MCF 10A (cell line): ENCODE measurements at regions not wholly inside any gene's neighbourhood (a gene's known extent, or its start where the extent isn't known, plus 50 kb on each side); places are given as distances from the start of the nearest gene placed in this dataset.

ENCODE experiments used
- BruUV-seq: library from RNA; stranded (reverse); fragments of 400-500 nt; replicated peaks from 2 replicates; lab custom pipeline; 2021; lab: Mats Ljungman, UMichigan
- CTCF ChIA-PET: fragments of 300-600 bp; sonication (Branson Sonifier 250); formaldehyde crosslinking; extraction: SDS; loops from one replicate; lab custom pipeline; 2021; ENCODE audit warnings: antibody characterized with exemption, inconsistent platforms; lab: Yijun Ruan, JAX
- POLR2A ChIA-PET: fragments of 300-600, 350-650 bp; sonication (Branson Sonifier 250); formaldehyde crosslinking; extraction: SDS; loops from one replicate; lab custom pipeline; 2020; ENCODE audit warnings: antibody characterized with exemption, inconsistent platforms; lab: Yijun Ruan, JAX
- DNase-seq: peaks from one replicate; pipeline ENCODE4 v3.0.0-alpha.2; 2018; ENCODE audit not compliant: unreplicated experiment
- H3K27ac Mint-ChIP-seq: one replicate; pipeline ENCODE4 v1.8.0; 2022; ENCODE audit warnings: mild to moderate bottlenecking, low read depth, mixed read lengths; ENCODE audit not compliant: unreplicated experiment
- H3K27me3 Mint-ChIP-seq: one replicate; pipeline ENCODE4 v1.8.0; 2022; ENCODE audit warnings: mixed read lengths; ENCODE audit not compliant: insufficient read depth, unreplicated experiment
- H3K36me3 Mint-ChIP-seq: one replicate; pipeline ENCODE4 v1.8.0; 2022; ENCODE audit warnings: mild to moderate bottlenecking, moderate library complexity, mixed read lengths; ENCODE audit not compliant: insufficient read depth, unreplicated experiment
- H3K4me1 Mint-ChIP-seq: one replicate; pipeline ENCODE4 v1.8.0; 2022; ENCODE audit warnings: mixed read lengths; ENCODE audit not compliant: insufficient read depth, unreplicated experiment
- H3K4me3 Mint-ChIP-seq: one replicate; pipeline ENCODE4 v1.8.0; 2022; ENCODE audit warnings: mild to moderate bottlenecking, moderate library complexity, mixed read lengths; ENCODE audit not compliant: unreplicated experiment
- H3K9me3 Mint-ChIP-seq: one replicate; pipeline ENCODE4 v1.8.0; 2022; ENCODE audit warnings: mixed read lengths; ENCODE audit not compliant: unreplicated experiment
- intact Hi-C: fragments of 100-400 bp; cut with micrococcal nuclease; formaldehyde crosslinking; loops from 2 replicates; pipeline ENCODE4 v1.14.1; 2022
- TF ChIP-seq, protein P1 (sequence below): fragments of 200-600 bp; IDR thresholded peaks from one replicate; pipeline ENCODE4 v1.8.0; 2022; ENCODE audit warnings: antibody characterized with exemption, mild to moderate bottlenecking; ENCODE audit not compliant: unreplicated experiment

DNA sequence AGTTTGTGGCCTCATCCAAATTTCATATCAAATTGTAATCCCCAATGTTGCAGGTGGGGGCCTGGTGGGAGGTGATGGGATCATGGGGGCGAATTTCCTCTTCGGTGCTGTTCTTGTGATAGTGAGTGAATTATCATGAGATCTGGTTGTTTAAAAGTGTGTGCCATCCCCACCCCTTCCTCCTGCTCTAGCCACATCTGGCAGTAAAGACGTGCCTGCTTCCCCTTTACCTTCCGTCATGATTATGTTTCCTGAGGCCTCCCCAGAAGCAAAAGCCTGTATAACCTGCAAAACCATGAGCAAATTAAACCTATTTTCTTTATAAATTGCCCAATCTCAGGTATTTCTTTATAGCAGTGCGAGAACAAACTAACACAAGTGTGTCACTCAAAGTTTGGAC, 71.0 kb upstream of the MOCS2 start:
- intact Hi-C loops, result no loop called here
- ChIA-PET POLR2A (no interaction called here), CTCF (no interaction called here)
- Mint-ChIP-seq H3K36me3 (no peaks in the 10 kb centered on the region), H3K27ac (no peak overlapping the region), H3K9me3 (peaks cover 3% of the 10 kb centered on the region), H3K4me1 (no peaks in the 10 kb centered on the region), H3K4me3 (no peak overlapping the region), H3K27me3 (no peaks in the 10 kb centered on the region)
- BruUV-seq, result no TSS peak
- TF ChIP-seq, protein P1, sequence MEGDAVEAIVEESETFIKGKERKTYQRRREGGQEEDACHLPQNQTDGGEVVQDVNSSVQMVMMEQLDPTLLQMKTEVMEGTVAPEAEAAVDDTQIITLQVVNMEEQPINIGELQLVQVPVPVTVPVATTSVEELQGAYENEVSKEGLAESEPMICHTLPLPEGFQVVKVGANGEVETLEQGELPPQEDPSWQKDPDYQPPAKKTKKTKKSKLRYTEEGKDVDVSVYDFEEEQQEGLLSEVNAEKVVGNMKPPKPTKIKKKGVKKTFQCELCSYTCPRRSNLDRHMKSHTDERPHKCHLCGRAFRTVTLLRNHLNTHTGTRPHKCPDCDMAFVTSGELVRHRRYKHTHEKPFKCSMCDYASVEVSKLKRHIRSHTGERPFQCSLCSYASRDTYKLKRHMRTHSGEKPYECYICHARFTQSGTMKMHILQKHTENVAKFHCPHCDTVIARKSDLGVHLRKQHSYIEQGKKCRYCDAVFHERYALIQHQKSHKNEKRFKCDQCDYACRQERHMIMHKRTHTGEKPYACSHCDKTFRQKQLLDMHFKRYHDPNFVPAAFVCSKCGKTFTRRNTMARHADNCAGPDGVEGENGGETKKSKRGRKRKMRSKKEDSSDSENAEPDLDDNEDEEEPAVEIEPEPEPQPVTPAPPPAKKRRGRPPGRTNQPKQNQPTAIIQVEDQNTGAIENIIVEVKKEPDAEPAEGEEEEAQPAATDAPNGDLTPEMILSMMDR, result no peak
- DNase-seq, result no peak

DNA sequence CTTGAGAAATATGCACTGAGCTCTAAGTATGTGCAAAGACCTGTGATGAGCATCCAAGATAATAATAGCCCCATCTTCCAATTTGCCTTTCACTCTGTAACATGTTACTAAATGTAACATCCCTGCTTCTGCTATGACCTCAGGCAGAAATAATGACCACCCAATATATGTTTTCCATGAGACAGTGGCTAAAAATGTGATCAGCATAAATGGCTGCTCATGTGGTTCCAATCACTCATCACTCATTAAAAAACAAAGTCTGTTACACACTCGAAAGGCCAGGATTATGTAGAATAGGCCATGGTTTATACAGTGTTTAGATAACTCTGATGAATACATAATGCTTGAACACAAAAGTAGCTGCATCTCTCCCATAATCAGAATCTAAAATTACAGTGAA, 71.4 kb upstream of the MOCS2 start:
- H3K27ac Mint-ChIP-seq, result no peak overlapping the region
- CTCF ChIA-PET, result no interaction called here
- TF ChIP-seq, protein P1, result no peak
- intact Hi-C loops, result no loop called here
- H3K36me3 Mint-ChIP-seq, result no peaks in the 10 kb centered on the region
- no peaks in the 10 kb centered on the region for H3K27me3 Mint-ChIP-seq
- DNase-seq, result no peak
- no peak overlapping the region for H3K4me3 Mint-ChIP-seq
- H3K9me3 Mint-ChIP-seq, result no peaks in the 10 kb centered on the region
- no TSS peak for BruUV-seq
- POLR2A ChIA-PET, result no interaction called here
- H3K4me1 Mint-ChIP-seq, result no peaks in the 10 kb centered on the region

- Mint-ChIP-seq H3K4me3 (no peak overlapping the region), H3K9me3 (peaks cover 8% of the 10 kb centered on the region), H3K27ac (no peak overlapping the region), H3K4me1 (no peaks in the 10 kb centered on the region), H3K27me3 (no peaks in the 10 kb centered on the region), H3K36me3 (no peaks in the 10 kb centered on the region)
- BruUV-seq, result no TSS peak
- DNase-seq, result no peak
- CTCF ChIA-PET, result interaction anchor here (1.1 kb wide), 1 partner anchor 14 kb away, joined by 3 read pairs; no protein-coding TSS in a partner anchor
- TF ChIP-seq, protein P1, result no peak
- intact Hi-C loops, result no loop called here
- POLR2A ChIA-PET, result no interaction called here
Observed at GRCh38 chr5:53183880-53184279, 74.3 kb upstream of the MOCS2 start.

DNA sequence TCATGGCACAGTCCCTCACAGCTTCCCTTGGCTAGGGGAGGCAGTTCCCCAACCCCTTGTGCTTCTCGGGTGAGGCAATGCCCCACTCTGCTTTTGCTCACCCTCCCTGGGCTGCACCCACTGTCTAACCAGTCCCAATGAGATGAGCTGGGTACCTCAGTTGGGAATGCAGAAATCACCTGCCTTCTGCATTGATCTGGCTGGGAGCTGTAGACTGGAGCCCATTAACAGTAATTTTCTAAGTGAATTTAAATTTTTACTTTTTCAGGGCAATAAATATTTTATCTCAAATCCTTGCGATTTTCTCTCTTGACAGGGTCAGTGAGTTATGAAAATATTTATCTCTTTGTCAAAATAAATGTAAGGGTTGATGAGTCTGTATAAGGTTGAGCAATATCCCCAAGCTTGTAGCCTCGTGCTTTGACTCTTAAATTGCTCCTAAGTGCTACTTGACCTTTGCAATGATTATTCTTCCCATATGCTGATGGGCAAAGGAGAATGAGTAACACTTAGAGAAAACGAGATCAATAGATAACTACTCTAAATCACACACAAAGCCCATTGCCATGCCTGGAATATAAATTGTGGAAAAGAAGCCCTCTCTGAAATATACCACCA, 82.1 kb upstream of the MOCS2 start:
- no peaks in the 10 kb centered on the region for H3K4me1 Mint-ChIP-seq
- peaks cover 8% of the 10 kb centered on the region for H3K9me3 Mint-ChIP-seq
- H3K27me3 Mint-ChIP-seq, result no peaks in the 10 kb centered on the region
- ChIA-PET POLR2A (no interaction called here), CTCF (no interaction called here)
- BruUV-seq, result no TSS peak
- no peak for DNase-seq
- no peak overlapping the region for H3K4me3 Mint-ChIP-seq
- TF ChIP-seq, protein P1, result no peak
- H3K36me3 Mint-ChIP-seq, result no peaks in the 10 kb centered on the region
- H3K27ac Mint-ChIP-seq, result no peak overlapping the region
- intact Hi-C loops, result no loop called here
